ENCODE measurements at regions not wholly inside any gene's neighbourhood (a gene's known extent, or its start where the extent isn't known, plus 50 kb on each side); places are given as distances from the start of the nearest gene placed in this dataset.

- DNase-seq = no peak
Observed at GRCh38 chr6:139855671-139856311, 481.3 kb upstream of the CITED2 start.

GRCh38 chr6:139853302-139853992 is 479.0 kb upstream of the CITED2 start:
- DNase-seq = no peak

GRCh38 chr6:139852488-139853140 is 478.2 kb upstream of the CITED2 start:
- DNase-seq = no peak

GRCh38 chr6:139852067-139852466 is 477.6 kb upstream of the CITED2 start:
- no peak for DNase-seq

GRCh38 chr6:139851206-139851605 is 476.8 kb upstream of the CITED2 start:
- no peak for DNase-seq

GRCh38 chr6:139850512-139850911 is 476.1 kb upstream of the CITED2 start:
- DNase-seq = no peak

GRCh38 chr6:139847457-139847813 is 473.0 kb upstream of the CITED2 start:
- no peak for DNase-seq

- no peak for DNase-seq
Observed at GRCh38 chr6:139846538-139847456, 472.3 kb upstream of the CITED2 start.

- DNase-seq = no peak
Observed at GRCh38 chr6:139844907-139845306, 470.5 kb upstream of the CITED2 start.

- DNase-seq = no peak
Observed at GRCh38 chr6:139841794-139842215, 467.4 kb upstream of the CITED2 start.

GRCh38 chr6:139839506-139840156 is 465.2 kb upstream of the CITED2 start:
- DNase-seq = no peak

GRCh38 chr6:139834232-139834631 is 459.8 kb upstream of the CITED2 start:
- no peak for DNase-seq

- DNase-seq = no peak
Observed at GRCh38 chr6:139833592-139833991, 459.1 kb upstream of the CITED2 start.

- DNase-seq = no peak
Observed at GRCh38 chr6:139832493-139833305, 458.3 kb upstream of the CITED2 start.

- no peak for DNase-seq
Observed at GRCh38 chr6:139829576-139829975, 455.1 kb upstream of the CITED2 start.

- no peak for DNase-seq
Observed at GRCh38 chr6:139828751-139829519, 454.5 kb upstream of the CITED2 start.

GRCh38 chr6:139825935-139826374 is 451.5 kb upstream of the CITED2 start:
- no peak for DNase-seq

GRCh38 chr6:139824864-139825263 is 450.4 kb upstream of the CITED2 start:
- DNase-seq = no peak

GRCh38 chr6:139823808-139824126 is 449.3 kb upstream of the CITED2 start:
- no peak for DNase-seq

GRCh38 chr6:139823099-139823807 is 448.8 kb upstream of the CITED2 start:
- no peak for DNase-seq

All from T-helper 2 cell (primary cell).